PC-3 (cell line): ENCODE measurements at regions not wholly inside any gene's neighbourhood (a gene's known extent, or its start where the extent isn't known, plus 50 kb on each side); places are given as distances from the start of the nearest gene placed in this dataset.

Experiments
- ATAC-seq: fragments of 200-7000 bp; cut with Tn5 transposase; 2 replicates; pipeline ENCODE4 v1.9.1; 2020; ENCODE audit warnings: mild to moderate bottlenecking, moderate library complexity
- BruUV-seq: library from RNA; stranded (reverse); fragments of 400-500 nt; replicated peaks from 2 replicates; lab custom pipeline; 2021; lab: Mats Ljungman, UMichigan
- CTCF ChIA-PET: fragments of 300-600 bp; sonication (Branson Sonifier 250); formaldehyde crosslinking; loops from one replicate; lab custom pipeline; 2022; ENCODE audit warnings: antibody characterized with exemption; lab: Charles Lee
- POLR2A ChIA-PET: fragments of 300-600 bp; sonication (Branson Sonifier 250); formaldehyde crosslinking; loops from one replicate; lab custom pipeline; 2022; ENCODE audit warnings: antibody characterized with exemption; ENCODE audit not compliant: unreplicated experiment; lab: Charles Lee
- DNase-seq: peaks from one replicate; pipeline ENCODE4 v3.0.0-alpha.2; 2015
- H2AFZ ChIP-seq: fragments of 300-600 bp; sonication (generic); 2 replicates; pipeline ENCODE4 v1.6.0; 2016; ENCODE audit warnings: antibody characterized with exemption, low read length
- H3F3A ChIP-seq: fragments of 300-600 bp; sonication (generic); one replicate; pipeline ENCODE4 v1.6.0; 2017; ENCODE audit warnings: antibody characterized with exemption, low read length, control low read depth, mild to moderate bottlenecking; ENCODE audit not compliant: unreplicated experiment
- H3K27ac ChIP-seq: fragments of 300-600 bp; sonication (generic); 2 replicates; pipeline ENCODE4 v1.5.1; 2016; ENCODE audit warnings: mild to moderate bottlenecking, low read length
- H3K27me3 ChIP-seq: fragments of 300-600 bp; sonication (generic); 2 replicates; pipeline ENCODE4 v1.6.1; 2016; ENCODE audit warnings: low read length, mixed read lengths
- H3K36me3 ChIP-seq: fragments of 300-600 bp; sonication (generic); 2 replicates; pipeline ENCODE4 v1.6.1; 2016; ENCODE audit warnings: low read depth, mixed run types, low read length, mixed read lengths
- H3K4me1 ChIP-seq: fragments of 300-600 bp; sonication (generic); 2 replicates; pipeline ENCODE4 v1.5.1; 2016; ENCODE audit warnings: low read length; ENCODE audit not compliant: insufficient read depth
- H3K4me2 ChIP-seq: fragments of 300-600 bp; sonication (generic); 2 replicates; pipeline ENCODE4 v1.6.0; 2016; ENCODE audit warnings: low read length
- H3K4me3 ChIP-seq: fragments of 300-600 bp; sonication (generic); 2 replicates; pipeline ENCODE4 v1.5.1; 2016; ENCODE audit warnings: mild to moderate bottlenecking, low read length, mixed read lengths
- H3K79me2 ChIP-seq: fragments of 300-600 bp; sonication (generic); 2 replicates; pipeline ENCODE4 v1.6.1; 2017; ENCODE audit warnings: low read length, mixed read lengths
- H3K9ac ChIP-seq: fragments of 300-600 bp; sonication (generic); 2 replicates; pipeline ENCODE4 v1.6.0; 2016; ENCODE audit warnings: mild to moderate bottlenecking, low read length
- H3K9me2 ChIP-seq: fragments of 300-600 bp; sonication (generic); replicated peaks from 2 replicates; pipeline ENCODE4 v1.6.1; 2016; ENCODE audit warnings: mixed run types, low read length, mixed read lengths
- H3K9me3 ChIP-seq: fragments of 300-600 bp; sonication (generic); 2 replicates; pipeline ENCODE4 v1.6.1; 2016; ENCODE audit warnings: low read length, mixed read lengths
- H4K20me1 ChIP-seq: fragments of 300-600 bp; sonication (generic); 2 replicates; pipeline ENCODE4 v1.6.1; 2016; ENCODE audit warnings: low read length, mixed read lengths
- EZH2 ChIP-seq: fragments of 300-600 bp; sonication (generic); IDR thresholded peaks from one replicate; pipeline ENCODE4 v1.6.1; 2017; ENCODE audit warnings: antibody characterized with exemption, mild to moderate bottlenecking, low read length; ENCODE audit not compliant: unreplicated experiment
- EZH2phosphoT487 ChIP-seq: fragments of 300-600 bp; sonication (generic); IDR thresholded peaks from 2 replicates; pipeline ENCODE4 v1.6.1; 2018; ENCODE audit warnings: mild to moderate bottlenecking, antibody characterized with exemption, low read length, borderline replicate concordance
- intact Hi-C: fragments of 100-400 bp; cut with micrococcal nuclease; formaldehyde crosslinking; loops from 2 replicates; pipeline ENCODE4 v1.9.0; 2023
- TF ChIP-seq, protein P1 (sequence below): fragments of 300-600 bp; sonication (generic); conservative IDR thresholded peaks from 2 replicates; pipeline ENCODE4 v1.5.1; 2017; ENCODE audit warnings: antibody characterized with exemption, low read depth, mild to moderate bottlenecking, low read length

DNA sequence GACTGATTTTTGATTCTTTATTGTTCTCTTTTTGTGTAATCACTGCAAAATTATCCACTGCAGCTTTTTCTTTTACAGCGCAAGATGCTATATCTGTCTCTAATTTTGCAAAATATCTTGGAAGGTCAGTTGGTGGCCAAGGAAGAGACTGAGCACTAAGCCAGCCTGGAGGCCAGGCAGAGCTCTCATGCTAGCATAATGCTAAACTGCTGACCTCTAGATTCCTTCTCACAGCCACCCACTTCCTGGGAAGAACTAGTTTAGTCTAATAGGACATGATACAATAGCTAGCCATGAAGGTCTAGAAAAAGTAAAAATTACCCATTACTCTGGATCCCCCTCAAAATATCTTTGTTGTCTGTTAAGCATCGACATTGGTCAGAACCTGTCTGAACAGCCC lies 227.2 kb upstream of the ARHGAP20 start:
- Histone ChIP-seq H3K4me2 (no peak overlapping the region), H3K9me2 (no peaks in the 10 kb centered on the region), H3K27ac (no peak overlapping the region), H3K9ac (no peak overlapping the region), H3K9me3 (no peaks in the 10 kb centered on the region), H3K4me1 (no peaks in the 10 kb centered on the region), H4K20me1 (no peaks in the 10 kb centered on the region), H3K27me3 (0 out of 2 replicates have a peak, but pooled peaks cover 10% of the 10 kb centered on the region), H3F3A (no peaks in the 10 kb centered on the region), H3K4me3 (no peak overlapping the region), H3K36me3 (no peaks in the 10 kb centered on the region), H3K79me2 (no peaks in the 10 kb centered on the region), H2AFZ (no peak overlapping the region)
- no TSS peak for BruUV-seq
- intact Hi-C loops = no loop called here
- TF ChIP-seq EZH2phosphoT487 (no peak), EZH2 (no peak)
- TF ChIP-seq, protein P1, sequence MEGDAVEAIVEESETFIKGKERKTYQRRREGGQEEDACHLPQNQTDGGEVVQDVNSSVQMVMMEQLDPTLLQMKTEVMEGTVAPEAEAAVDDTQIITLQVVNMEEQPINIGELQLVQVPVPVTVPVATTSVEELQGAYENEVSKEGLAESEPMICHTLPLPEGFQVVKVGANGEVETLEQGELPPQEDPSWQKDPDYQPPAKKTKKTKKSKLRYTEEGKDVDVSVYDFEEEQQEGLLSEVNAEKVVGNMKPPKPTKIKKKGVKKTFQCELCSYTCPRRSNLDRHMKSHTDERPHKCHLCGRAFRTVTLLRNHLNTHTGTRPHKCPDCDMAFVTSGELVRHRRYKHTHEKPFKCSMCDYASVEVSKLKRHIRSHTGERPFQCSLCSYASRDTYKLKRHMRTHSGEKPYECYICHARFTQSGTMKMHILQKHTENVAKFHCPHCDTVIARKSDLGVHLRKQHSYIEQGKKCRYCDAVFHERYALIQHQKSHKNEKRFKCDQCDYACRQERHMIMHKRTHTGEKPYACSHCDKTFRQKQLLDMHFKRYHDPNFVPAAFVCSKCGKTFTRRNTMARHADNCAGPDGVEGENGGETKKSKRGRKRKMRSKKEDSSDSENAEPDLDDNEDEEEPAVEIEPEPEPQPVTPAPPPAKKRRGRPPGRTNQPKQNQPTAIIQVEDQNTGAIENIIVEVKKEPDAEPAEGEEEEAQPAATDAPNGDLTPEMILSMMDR = no peak
- DNase-seq (no peak), ATAC-seq (no peak)
- ChIA-PET POLR2A (no interaction called here), CTCF (no interaction called here)

- Histone ChIP-seq H3K9me2 (no peaks in the 10 kb centered on the region), H3K9ac (no peak overlapping the region), H3K9me3 (no peaks in the 10 kb centered on the region), H3K36me3 (no peaks in the 10 kb centered on the region), H3F3A (no peaks in the 10 kb centered on the region), H3K4me1 (no peaks in the 10 kb centered on the region), H3K27me3 (peaks cover 10% of the 10 kb centered on the region), H3K27ac (no peak overlapping the region), H3K79me2 (no peaks in the 10 kb centered on the region), H3K4me3 (no peak overlapping the region), H3K4me2 (no peak overlapping the region), H4K20me1 (no peaks in the 10 kb centered on the region), H2AFZ (no peak overlapping the region)
- TF ChIP-seq, protein P1 = no peak
- TF ChIP-seq EZH2phosphoT487 = no peak
- TF ChIP-seq EZH2 = no peak
- ChIA-PET POLR2A (no interaction called here), CTCF (no interaction called here)
- intact Hi-C loops = no loop called here
- BruUV-seq = no TSS peak
- DNase-seq (no peak), ATAC-seq (no peak)
Measured at GRCh38 chr11:110935018-110935640, 222.9 kb upstream of the ARHGAP20 start.

- H3K36me3 ChIP-seq = no peaks in the 10 kb centered on the region
- H4K20me1 ChIP-seq = no peaks in the 10 kb centered on the region
- no peaks in the 10 kb centered on the region for H3K79me2 ChIP-seq
- ChIA-PET POLR2A (no interaction called here), CTCF (no interaction called here)
- no peak overlapping the region for H2AFZ ChIP-seq
- H3K9me2 ChIP-seq = no peaks in the 10 kb centered on the region
- H3K27ac ChIP-seq = no peak overlapping the region
- no peak overlapping the region for H3K4me3 ChIP-seq
- no peaks in the 10 kb centered on the region for H3K4me1 ChIP-seq
- intact Hi-C loops = no loop called here
- no peaks in the 10 kb centered on the region for H3F3A ChIP-seq
- H3K9ac ChIP-seq = no peak overlapping the region
- H3K27me3 ChIP-seq = peaks cover 8% of the 10 kb centered on the region
- DNase-seq (no peak), ATAC-seq (no peak)
- H3K4me2 ChIP-seq = no peak overlapping the region
- no TSS peak for BruUV-seq
- TF ChIP-seq, protein P1 = no peak
- no peak for TF ChIP-seq EZH2phosphoT487
- no peak for TF ChIP-seq EZH2
- no peaks in the 10 kb centered on the region for H3K9me3 ChIP-seq
Measured at GRCh38 chr11:110929129-110929528, 216.9 kb upstream of the ARHGAP20 start.
